HepG2 (cell line): ENCODE measurements at regions not wholly inside any gene's neighbourhood (a gene's known extent, or its start where the extent isn't known, plus 50 kb on each side); places are given as distances from the start of the nearest gene placed in this dataset.

ENCODE experiments used
- ARNT2 ChIP-seq: sonication (generic); formaldehyde crosslinking; IDR thresholded peaks from 2 replicates; pipeline ENCODE4 v1.8.0; 2022; ENCODE audit warnings: mild to moderate bottlenecking, low read depth, missing genetic modification reagents, moderate library complexity
- DMAP1 ChIP-seq: IDR thresholded peaks from 2 replicates; pipeline ENCODE4 v1.6.1; 2016
- ETV6 ChIP-seq: sonication (generic); formaldehyde crosslinking; conservative IDR thresholded peaks from 2 replicates; pipeline ENCODE4 v1.4.0; 2020; ENCODE audit warnings: missing genetic modification reagents
- FLYWCH1 ChIP-seq: sonication (generic); formaldehyde crosslinking; IDR thresholded peaks from 2 replicates; pipeline ENCODE4 v1.8.1; 2023; ENCODE audit warnings: mild to moderate bottlenecking, missing genetic modification reagents
- GABPB1 ChIP-seq: IDR thresholded peaks from 2 replicates; pipeline ENCODE4 v1.6.1; 2016; ENCODE audit warnings: mild to moderate bottlenecking, missing genetic modification reagents, moderate library complexity, missing compliant biosample characterization
- HMG20A ChIP-seq: IDR thresholded peaks from 2 replicates; pipeline ENCODE4 v1.6.1; 2016; ENCODE audit warnings: borderline replicate concordance
- KDM1A ChIP-seq: IDR thresholded peaks from 2 replicates; pipeline ENCODE4 v1.6.1; 2016; ENCODE audit warnings: missing compliant biosample characterization
- PHF20 ChIP-seq: sonication (generic); formaldehyde crosslinking; IDR thresholded peaks from 2 replicates; pipeline ENCODE4 v1.5.0; 2020; ENCODE audit warnings: mild to moderate bottlenecking, missing genetic modification reagents
- REL ChIP-seq: sonication (generic); formaldehyde crosslinking; conservative IDR thresholded peaks from 2 replicates; pipeline ENCODE4 v1.8.0; 2022; ENCODE audit warnings: mild to moderate bottlenecking, missing genetic modification reagents, moderate library complexity
- RFXANK ChIP-seq: IDR thresholded peaks from 2 replicates; pipeline ENCODE4 v1.6.1; 2016
- RXRA ChIP-seq: sonication (generic); formaldehyde crosslinking; IDR thresholded peaks from 2 replicates; pipeline ENCODE4 v1.5.1; 2020; ENCODE audit warnings: missing genetic modification reagents
- SAFB2 ChIP-seq: sonication (generic); formaldehyde crosslinking; IDR thresholded peaks from 2 replicates; pipeline ENCODE4 v1.5.1; 2020; ENCODE audit warnings: missing genetic modification reagents, low read depth, mild to moderate bottlenecking, borderline replicate concordance
- SETDB1 ChIP-seq: sonication (generic); formaldehyde crosslinking; IDR thresholded peaks from 2 replicates; pipeline ENCODE4 v1.5.1; 2020; ENCODE audit warnings: missing genetic modification reagents, mild to moderate bottlenecking, borderline replicate concordance
- SIN3A ChIP-seq: IDR thresholded peaks from 2 replicates; pipeline ENCODE4 v1.6.1; 2011; ENCODE audit warnings: low read depth, mild to moderate bottlenecking, control low read depth, low read length, borderline replicate concordance
- ZNF143 ChIP-seq: sonication (generic); formaldehyde crosslinking; IDR thresholded peaks from 2 replicates; pipeline ENCODE4 v1.4.0; 2020; ENCODE audit warnings: missing genetic modification reagents
- ZNF30 ChIP-seq: sonication (generic); formaldehyde crosslinking; IDR thresholded peaks from 2 replicates; pipeline ENCODE4 v1.5.0; 2020; ENCODE audit warnings: mild to moderate bottlenecking, missing genetic modification reagents
- ZNF766 ChIP-seq: sonication (generic); formaldehyde crosslinking; IDR thresholded peaks from 2 replicates; pipeline ENCODE4 v1.5.0; 2020; ENCODE audit warnings: missing genetic modification reagents, borderline replicate concordance
- ZNF891 ChIP-seq: sonication (generic); formaldehyde crosslinking; IDR thresholded peaks from 2 replicates; pipeline ENCODE4 v1.5.0; 2020; ENCODE audit warnings: mild to moderate bottlenecking, missing genetic modification reagents
- ZSCAN20 ChIP-seq: sonication (generic); formaldehyde crosslinking; IDR thresholded peaks from 2 replicates; pipeline ENCODE4 v1.4.0; 2020; ENCODE audit warnings: missing genetic modification reagents, mild to moderate bottlenecking, borderline replicate concordance
- TF ChIP-seq, protein P1 (sequence below): sonication (generic); formaldehyde crosslinking; IDR thresholded peaks from 2 replicates; pipeline ENCODE4 v1.5.1; 2020; ENCODE audit warnings: missing genetic modification reagents, mild to moderate bottlenecking, borderline replicate concordance
- TF ChIP-seq, protein P2 (sequence below): sonication (generic); formaldehyde crosslinking; IDR thresholded peaks from 2 replicates; pipeline ENCODE4 v1.5.1; 2020; ENCODE audit warnings: missing genetic modification reagents, mild to moderate bottlenecking, borderline replicate concordance
- TF ChIP-seq, protein P3 (sequence below): IDR thresholded peaks from 2 replicates; pipeline ENCODE4 v1.6.1; 2016; ENCODE audit warnings: mild to moderate bottlenecking, missing biosample characterization, missing genetic modification reagents
- TF ChIP-seq, protein P4 (sequence below): sonication (generic); formaldehyde crosslinking; IDR thresholded peaks from 2 replicates; pipeline ENCODE4 v1.8.0; 2022; ENCODE audit warnings: mild to moderate bottlenecking, missing genetic modification reagents
- TF ChIP-seq, protein P5 (sequence below): sonication (generic); formaldehyde crosslinking; IDR thresholded peaks from 2 replicates; pipeline ENCODE4 v1.4.0; 2020; ENCODE audit warnings: missing genetic modification reagents

DNA sequence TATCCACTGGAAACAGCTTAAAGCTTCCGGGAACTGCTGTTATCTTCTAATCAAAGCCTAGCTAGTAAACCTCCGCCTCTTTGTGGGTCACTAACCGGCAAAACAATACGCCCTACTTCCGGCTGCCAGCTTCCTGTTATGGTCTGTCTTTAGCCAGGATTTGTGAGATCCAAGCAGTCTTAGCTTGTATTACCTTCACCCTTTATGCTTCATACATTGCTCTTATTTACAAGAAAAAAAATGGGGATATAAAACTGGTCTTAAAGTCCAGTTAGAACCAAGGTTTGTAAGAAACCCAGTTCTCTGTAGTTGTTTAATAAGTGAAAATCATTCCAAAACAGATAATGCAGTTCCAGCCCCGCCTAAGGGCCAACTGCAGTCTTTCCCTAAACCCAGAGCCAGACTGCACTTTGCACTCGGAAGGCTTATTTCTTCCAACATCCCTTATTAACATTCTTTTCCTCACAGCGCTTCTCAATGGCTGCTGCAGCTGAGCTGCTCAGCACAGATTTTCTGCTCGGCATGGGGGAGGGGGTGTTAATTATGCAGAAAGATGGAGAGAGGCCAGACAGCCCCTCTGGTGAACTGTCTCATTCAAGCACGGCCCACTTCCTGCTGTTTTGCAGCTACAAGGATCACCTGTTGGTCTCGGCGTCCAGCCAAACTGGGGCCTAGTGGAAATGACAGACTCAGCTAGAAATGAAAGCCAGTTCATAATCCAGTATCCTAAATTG, 368.4 kb downstream of the KLF12 start (continued):
- TF ChIP-seq, protein P1, sequence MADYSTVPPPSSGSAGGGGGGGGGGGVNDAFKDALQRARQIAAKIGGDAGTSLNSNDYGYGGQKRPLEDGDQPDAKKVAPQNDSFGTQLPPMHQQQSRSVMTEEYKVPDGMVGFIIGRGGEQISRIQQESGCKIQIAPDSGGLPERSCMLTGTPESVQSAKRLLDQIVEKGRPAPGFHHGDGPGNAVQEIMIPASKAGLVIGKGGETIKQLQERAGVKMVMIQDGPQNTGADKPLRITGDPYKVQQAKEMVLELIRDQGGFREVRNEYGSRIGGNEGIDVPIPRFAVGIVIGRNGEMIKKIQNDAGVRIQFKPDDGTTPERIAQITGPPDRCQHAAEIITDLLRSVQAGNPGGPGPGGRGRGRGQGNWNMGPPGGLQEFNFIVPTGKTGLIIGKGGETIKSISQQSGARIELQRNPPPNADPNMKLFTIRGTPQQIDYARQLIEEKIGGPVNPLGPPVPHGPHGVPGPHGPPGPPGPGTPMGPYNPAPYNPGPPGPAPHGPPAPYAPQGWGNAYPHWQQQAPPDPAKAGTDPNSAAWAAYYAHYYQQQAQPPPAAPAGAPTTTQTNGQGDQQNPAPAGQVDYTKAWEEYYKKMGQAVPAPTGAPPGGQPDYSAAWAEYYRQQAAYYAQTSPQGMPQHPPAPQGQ (CRISPR knock-in tag) = no peak
- TF ChIP-seq SAFB2 (CRISPR knock-in tag) (no peak), ZNF891 (no peak), KDM1A (no peak), SIN3A (no peak), ZNF143 (no peak), PHF20 (CRISPR knock-in tag) (no peak), REL (CRISPR knock-in tag) (no peak), DMAP1 (0 out of 2 replicates have a peak, but pooled peaks have one; percentile 32), RXRA (CRISPR knock-in tag) (no peak), HMG20A (0 out of 2 replicates have a peak, but pooled peaks have one; percentile 22), ETV6 (0 out of 2 replicates have a peak, but pooled peaks have one; percentile 57), ZSCAN20 (CRISPR knock-in tag) (no peak), ZNF766 (no peak), SETDB1 (CRISPR knock-in tag) (no peak), GABPB1 (CRISPR knock-in tag) (peak; percentile 62), ZNF30 (CRISPR knock-in tag) (no peak), RFXANK (CRISPR knock-in tag) (no peak), FLYWCH1 (CRISPR knock-in tag) (no peak), ARNT2 (CRISPR knock-in tag) (no peak)
- TF ChIP-seq, protein P2, sequence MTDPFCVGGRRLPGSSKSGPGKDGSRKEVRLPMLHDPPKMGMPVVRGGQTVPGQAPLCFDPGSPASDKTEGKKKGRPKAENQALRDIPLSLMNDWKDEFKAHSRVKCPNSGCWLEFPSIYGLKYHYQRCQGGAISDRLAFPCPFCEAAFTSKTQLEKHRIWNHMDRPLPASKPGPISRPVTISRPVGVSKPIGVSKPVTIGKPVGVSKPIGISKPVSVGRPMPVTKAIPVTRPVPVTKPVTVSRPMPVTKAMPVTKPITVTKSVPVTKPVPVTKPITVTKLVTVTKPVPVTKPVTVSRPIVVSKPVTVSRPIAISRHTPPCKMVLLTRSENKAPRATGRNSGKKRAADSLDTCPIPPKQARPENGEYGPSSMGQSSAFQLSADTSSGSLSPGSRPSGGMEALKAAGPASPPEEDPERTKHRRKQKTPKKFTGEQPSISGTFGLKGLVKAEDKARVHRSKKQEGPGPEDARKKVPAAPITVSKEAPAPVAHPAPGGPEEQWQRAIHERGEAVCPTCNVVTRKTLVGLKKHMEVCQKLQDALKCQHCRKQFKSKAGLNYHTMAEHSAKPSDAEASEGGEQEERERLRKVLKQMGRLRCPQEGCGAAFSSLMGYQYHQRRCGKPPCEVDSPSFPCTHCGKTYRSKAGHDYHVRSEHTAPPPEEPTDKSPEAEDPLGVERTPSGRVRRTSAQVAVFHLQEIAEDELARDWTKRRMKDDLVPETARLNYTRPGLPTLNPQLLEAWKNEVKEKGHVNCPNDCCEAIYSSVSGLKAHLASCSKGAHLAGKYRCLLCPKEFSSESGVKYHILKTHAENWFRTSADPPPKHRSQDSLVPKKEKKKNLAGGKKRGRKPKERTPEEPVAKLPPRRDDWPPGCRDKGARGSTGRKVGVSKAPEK (CRISPR knock-in tag) = no peak
- TF ChIP-seq, protein P3, sequence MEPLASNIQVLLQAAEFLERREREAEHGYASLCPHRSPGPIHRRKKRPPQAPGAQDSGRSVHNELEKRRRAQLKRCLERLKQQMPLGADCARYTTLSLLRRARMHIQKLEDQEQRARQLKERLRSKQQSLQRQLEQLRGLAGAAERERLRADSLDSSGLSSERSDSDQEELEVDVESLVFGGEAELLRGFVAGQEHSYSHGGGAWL (CRISPR knock-in tag) = no peak
- TF ChIP-seq, protein P4, sequence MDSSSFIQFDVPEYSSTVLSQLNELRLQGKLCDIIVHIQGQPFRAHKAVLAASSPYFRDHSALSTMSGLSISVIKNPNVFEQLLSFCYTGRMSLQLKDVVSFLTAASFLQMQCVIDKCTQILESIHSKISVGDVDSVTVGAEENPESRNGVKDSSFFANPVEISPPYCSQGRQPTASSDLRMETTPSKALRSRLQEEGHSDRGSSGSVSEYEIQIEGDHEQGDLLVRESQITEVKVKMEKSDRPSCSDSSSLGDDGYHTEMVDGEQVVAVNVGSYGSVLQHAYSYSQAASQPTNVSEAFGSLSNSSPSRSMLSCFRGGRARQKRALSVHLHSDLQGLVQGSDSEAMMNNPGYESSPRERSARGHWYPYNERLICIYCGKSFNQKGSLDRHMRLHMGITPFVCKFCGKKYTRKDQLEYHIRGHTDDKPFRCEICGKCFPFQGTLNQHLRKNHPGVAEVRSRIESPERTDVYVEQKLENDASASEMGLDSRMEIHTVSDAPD (CRISPR knock-in tag) = no peak
- TF ChIP-seq, protein P5, sequence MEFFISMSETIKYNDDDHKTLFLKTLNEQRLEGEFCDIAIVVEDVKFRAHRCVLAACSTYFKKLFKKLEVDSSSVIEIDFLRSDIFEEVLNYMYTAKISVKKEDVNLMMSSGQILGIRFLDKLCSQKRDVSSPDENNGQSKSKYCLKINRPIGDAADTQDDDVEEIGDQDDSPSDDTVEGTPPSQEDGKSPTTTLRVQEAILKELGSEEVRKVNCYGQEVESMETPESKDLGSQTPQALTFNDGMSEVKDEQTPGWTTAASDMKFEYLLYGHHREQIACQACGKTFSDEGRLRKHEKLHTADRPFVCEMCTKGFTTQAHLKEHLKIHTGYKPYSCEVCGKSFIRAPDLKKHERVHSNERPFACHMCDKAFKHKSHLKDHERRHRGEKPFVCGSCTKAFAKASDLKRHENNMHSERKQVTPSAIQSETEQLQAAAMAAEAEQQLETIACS (CRISPR knock-in tag) = no peak
